ENCODE measurements at regions not wholly inside any gene's neighbourhood (a gene's known extent, or its start where the extent isn't known, plus 50 kb on each side); places are given as distances from the start of the nearest gene placed in this dataset.

- TF ChIP-seq CTCF (IDR thresholded peaks at IDR 0.05), result no peak
- TF ChIP-seq POLR2AphosphoS5 (IDR thresholded peaks at IDR 0.05), result no peak
- TF ChIP-seq EP300 (IDR thresholded peaks at IDR 0.05; ENCODE audit: low read depth), result no peak
- no peak for TF ChIP-seq POLR2A (IDR thresholded peaks at IDR 0.05)
Measured at GRCh38 chr6:121560476-121560875, 125.0 kb downstream of the GJA1 start.

All from transverse colon (tissue), 4 donors.